Neural cell (in vitro differentiated cells): ENCODE measurements at regions not wholly inside any gene's neighbourhood (a gene's known extent, or its start where the extent isn't known, plus 50 kb on each side); places are given as distances from the start of the nearest gene placed in this dataset.

Source experiments
- H2AFZ ChIP-seq: fragments of 200-600, 300-800 bp; sonication (generic), shearing (Covaris generic); 2 replicates; pipeline ENCODE4 v1.6.0; 2014; ENCODE audit warnings: low read depth, mild to moderate bottlenecking, antibody characterized with exemption, low read length, moderate library complexity
- H3F3A ChIP-seq: fragments of 200-600 bp; shearing (Covaris generic); 2 replicates; pipeline ENCODE4 v1.6.1; 2016; ENCODE audit warnings: mild to moderate bottlenecking, moderate library complexity, mixed read lengths, antibody characterized with exemption, low read length; ENCODE audit not compliant: insufficient read depth, poor library complexity, severe bottlenecking
- H3K27ac ChIP-seq: fragments of 200-600, 300-800 bp; sonication (generic), shearing (Covaris generic); 2 replicates; pipeline ENCODE4 v1.5.1; 2014; ENCODE audit warnings: mild to moderate bottlenecking, low read length, moderate library complexity
- H3K27me3 ChIP-seq: fragments of 300-800, 200-600 bp; sonication (generic), shearing (Covaris generic); 2 replicates; pipeline ENCODE4 v1.6.0; 2014; ENCODE audit warnings: mild to moderate bottlenecking, low read depth, low read length, moderate library complexity; ENCODE audit not compliant: insufficient read depth
- H3K36me3 ChIP-seq: fragments of 300-800, 200-600 bp; sonication (generic), shearing (Covaris generic); 2 replicates; pipeline ENCODE4 v1.5.1; 2014; ENCODE audit warnings: mild to moderate bottlenecking, antibody characterized with exemption, low read length, moderate library complexity; ENCODE audit not compliant: insufficient read depth
- H3K4me2 ChIP-seq: fragments of 300-800, 200-600 bp; sonication (generic), shearing (Covaris generic); 2 replicates; pipeline ENCODE4 v1.6.0; 2014; ENCODE audit warnings: mild to moderate bottlenecking, low read length
- H3K4me3 ChIP-seq: fragments of 300-800, 200-600 bp; sonication (generic), shearing (Covaris generic); 2 replicates; pipeline ENCODE4 v1.5.1; 2014; ENCODE audit warnings: mild to moderate bottlenecking, low read length, moderate library complexity
- H3K79me2 ChIP-seq: fragments of 200-600 bp; shearing (Covaris generic); replicated peaks from 2 replicates; pipeline ENCODE4 v1.6.0; 2014; ENCODE audit warnings: mild to moderate bottlenecking, low read length, moderate library complexity; ENCODE audit not compliant: insufficient read depth
- H3K9ac ChIP-seq: fragments of 300-800, 200-600 bp; sonication (generic), shearing (Covaris generic); 2 replicates; pipeline ENCODE4 v1.6.1; 2016; ENCODE audit warnings: mild to moderate bottlenecking, low read length, mixed read lengths
- H3K9me2 ChIP-seq: fragments of 200-600 bp; shearing (Covaris generic); 2 replicates; pipeline ENCODE4 v1.6.1; 2016; ENCODE audit warnings: mild to moderate bottlenecking, low read length, mixed read lengths; ENCODE audit not compliant: insufficient read depth
- H3K9me3 ChIP-seq: fragments of 200-600, 300-800 bp; sonication (generic), shearing (Covaris generic); 2 replicates; pipeline ENCODE4 v1.6.1; 2016; ENCODE audit warnings: mild to moderate bottlenecking, mixed run types, low read length, moderate library complexity, mixed read lengths
- H4K20me1 ChIP-seq: fragments of 200-600 bp; shearing (Covaris generic); 2 replicates; pipeline ENCODE4 v1.6.1; 2016; ENCODE audit warnings: mild to moderate bottlenecking, mixed run types; ENCODE audit not compliant: insufficient read depth
- CTCF ChIP-seq: fragments of 450-650 bp; IDR thresholded peaks from 2 replicates; pipeline ENCODE4 v1.5.1; 2014; ENCODE audit warnings: antibody characterized with exemption, mild to moderate bottlenecking, moderate library complexity; ENCODE audit not compliant: poor library complexity, severe bottlenecking
- EP300 ChIP-seq: fragments of 450-650 bp; conservative IDR thresholded peaks from 2 replicates; pipeline ENCODE4 v1.6.1; 2014; ENCODE audit warnings: antibody characterized with exemption, mild to moderate bottlenecking, moderate library complexity; ENCODE audit not compliant: poor library complexity, severe bottlenecking
- EZH2 ChIP-seq: fragments of 200-600, 300-800 bp; shearing (Covaris generic), sonication (generic); IDR thresholded peaks from 2 replicates; pipeline ENCODE4 v1.6.1; 2014; ENCODE audit warnings: antibody characterized with exemption, low read length, borderline replicate concordance, mild to moderate bottlenecking; ENCODE audit not compliant: insufficient read depth, poor library complexity, severe bottlenecking
- MXI1 ChIP-seq: fragments of 450-650 bp; conservative IDR thresholded peaks from 2 replicates; pipeline ENCODE4 v1.6.1; 2014; ENCODE audit warnings: antibody characterized with exemption, mild to moderate bottlenecking; ENCODE audit not compliant: poor library complexity, severe bottlenecking
- POLR2AphosphoS5 ChIP-seq: IDR thresholded peaks from 2 replicates; pipeline ENCODE4 v1.6.1; 2012
- RAD21 ChIP-seq: fragments of 450-650 bp; conservative IDR thresholded peaks from 2 replicates; pipeline ENCODE4 v1.6.1; 2014; ENCODE audit warnings: antibody characterized with exemption, mild to moderate bottlenecking, moderate library complexity
- SMC3 ChIP-seq: fragments of 450-650 bp; conservative IDR thresholded peaks from 2 replicates; pipeline ENCODE4 v1.6.1; 2014; ENCODE audit warnings: antibody characterized with exemption, mild to moderate bottlenecking, moderate library complexity; ENCODE audit not compliant: poor library complexity
- TAF1 ChIP-seq: IDR thresholded peaks from 2 replicates; pipeline ENCODE4 v1.6.1; 2012; ENCODE audit warnings: low read depth
- TF ChIP-seq, protein P1 (sequence below): IDR thresholded peaks from 2 replicates; pipeline ENCODE4 v1.6.1; 2012; ENCODE audit warnings: borderline replicate concordance

DNA sequence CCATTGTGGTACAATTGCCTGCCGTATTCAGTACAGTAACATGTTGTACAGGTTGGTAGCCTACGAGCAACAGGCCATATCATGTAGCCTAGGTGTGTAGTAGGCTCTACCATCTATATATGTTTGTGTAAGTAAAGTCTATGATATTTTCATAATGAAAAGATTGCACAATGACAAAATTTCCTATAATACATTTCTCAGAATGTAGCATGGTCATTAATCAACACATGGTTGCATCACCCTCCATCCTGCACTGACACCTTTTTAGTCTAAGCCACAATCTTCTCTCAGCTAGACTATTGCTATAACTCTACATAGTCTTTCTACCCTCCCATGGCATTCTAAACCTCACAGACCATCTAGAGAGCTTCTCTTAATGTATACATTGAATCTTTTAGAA lies 158.5 kb upstream of the HMGA2 start:
- Histone ChIP-seq H3K4me2 (no peak overlapping the region), H3K27me3 (no peaks in the 10 kb centered on the region), H3K9me2 (no peaks in the 10 kb centered on the region), H3K36me3 (no peaks in the 10 kb centered on the region), H3K79me2 (no peaks in the 10 kb centered on the region), H3K27ac (no peak overlapping the region), H3F3A (no peaks in the 10 kb centered on the region), H3K4me3 (no peak overlapping the region), H3K9ac (no peak overlapping the region), H3K9me3 (no peaks in the 10 kb centered on the region), H2AFZ (no peak overlapping the region), H4K20me1 (no peaks in the 10 kb centered on the region)
- TF ChIP-seq MXI1, result no peak
- no peak for TF ChIP-seq POLR2AphosphoS5
- TF ChIP-seq EP300, result no peak
- TF ChIP-seq, protein P1, sequence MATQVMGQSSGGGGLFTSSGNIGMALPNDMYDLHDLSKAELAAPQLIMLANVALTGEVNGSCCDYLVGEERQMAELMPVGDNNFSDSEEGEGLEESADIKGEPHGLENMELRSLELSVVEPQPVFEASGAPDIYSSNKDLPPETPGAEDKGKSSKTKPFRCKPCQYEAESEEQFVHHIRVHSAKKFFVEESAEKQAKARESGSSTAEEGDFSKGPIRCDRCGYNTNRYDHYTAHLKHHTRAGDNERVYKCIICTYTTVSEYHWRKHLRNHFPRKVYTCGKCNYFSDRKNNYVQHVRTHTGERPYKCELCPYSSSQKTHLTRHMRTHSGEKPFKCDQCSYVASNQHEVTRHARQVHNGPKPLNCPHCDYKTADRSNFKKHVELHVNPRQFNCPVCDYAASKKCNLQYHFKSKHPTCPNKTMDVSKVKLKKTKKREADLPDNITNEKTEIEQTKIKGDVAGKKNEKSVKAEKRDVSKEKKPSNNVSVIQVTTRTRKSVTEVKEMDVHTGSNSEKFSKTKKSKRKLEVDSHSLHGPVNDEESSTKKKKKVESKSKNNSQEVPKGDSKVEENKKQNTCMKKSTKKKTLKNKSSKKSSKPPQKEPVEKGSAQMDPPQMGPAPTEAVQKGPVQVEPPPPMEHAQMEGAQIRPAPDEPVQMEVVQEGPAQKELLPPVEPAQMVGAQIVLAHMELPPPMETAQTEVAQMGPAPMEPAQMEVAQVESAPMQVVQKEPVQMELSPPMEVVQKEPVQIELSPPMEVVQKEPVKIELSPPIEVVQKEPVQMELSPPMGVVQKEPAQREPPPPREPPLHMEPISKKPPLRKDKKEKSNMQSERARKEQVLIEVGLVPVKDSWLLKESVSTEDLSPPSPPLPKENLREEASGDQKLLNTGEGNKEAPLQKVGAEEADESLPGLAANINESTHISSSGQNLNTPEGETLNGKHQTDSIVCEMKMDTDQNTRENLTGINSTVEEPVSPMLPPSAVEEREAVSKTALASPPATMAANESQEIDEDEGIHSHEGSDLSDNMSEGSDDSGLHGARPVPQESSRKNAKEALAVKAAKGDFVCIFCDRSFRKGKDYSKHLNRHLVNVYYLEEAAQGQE, result no peak
- TF ChIP-seq TAF1, result no peak
- TF ChIP-seq SMC3, result no peak
- no peak for TF ChIP-seq CTCF
- TF ChIP-seq RAD21, result no peak
- TF ChIP-seq EZH2, result no peak

GRCh38 chr12:65666876-65667275 lies 157.4 kb upstream of the HMGA2 start:
- Histone ChIP-seq H3F3A (no peaks in the 10 kb centered on the region), H3K4me3 (no peak overlapping the region), H3K9me3 (no peaks in the 10 kb centered on the region), H3K79me2 (no peaks in the 10 kb centered on the region), H3K27ac (no peak overlapping the region), H3K4me2 (no peak overlapping the region), H3K9me2 (no peaks in the 10 kb centered on the region), H3K27me3 (no peaks in the 10 kb centered on the region), H4K20me1 (no peaks in the 10 kb centered on the region), H3K9ac (no peak overlapping the region), H2AFZ (no peak overlapping the region), H3K36me3 (no peaks in the 10 kb centered on the region)
- TF ChIP-seq EP300, result no peak
- TF ChIP-seq POLR2AphosphoS5, result no peak
- TF ChIP-seq SMC3, result no peak
- TF ChIP-seq, protein P1, result no peak
- TF ChIP-seq TAF1, result no peak
- TF ChIP-seq EZH2, result no peak
- no peak for TF ChIP-seq CTCF
- no peak for TF ChIP-seq RAD21
- no peak for TF ChIP-seq MXI1
